ENCODE measurements at regions not wholly inside any gene's neighbourhood (a gene's known extent, or its start where the extent isn't known, plus 50 kb on each side); places are given as distances from the start of the nearest gene placed in this dataset.
A peak's percentile ranks its signal among the peaks of the same experiment; 100 is the strongest.

- no peak for DNase-seq (ENCODE audit: low spot score)
These were observed 147.4 kb upstream of the MAOA start for GRCh38 chrX:43508694-43509093.

- DNase-seq (ENCODE audit: low spot score), result no peak
These were observed 145.9 kb upstream of the MAOA start for GRCh38 chrX:43510209-43510608.

- DNase-seq (ENCODE audit: low spot score), result no peak
These were observed 143.0 kb upstream of the MAOA start for GRCh38 chrX:43513085-43513484.

- DNase-seq (ENCODE audit: low spot score), result no peak
These were observed 141.3 kb upstream of the MAOA start for GRCh38 chrX:43514820-43515219.

GRCh38 chrX:43522582-43522981 lies 133.5 kb upstream of the MAOA start:
- DNase-seq (ENCODE audit: low spot score), result no peak

- no peak for DNase-seq (ENCODE audit: low spot score)
These were observed 130.0 kb upstream of the MAOA start for GRCh38 chrX:43525901-43526610.

- no peak for DNase-seq (ENCODE audit: low spot score)
These were observed 129.2 kb upstream of the MAOA start for GRCh38 chrX:43526878-43527277.

GRCh38 chrX:43527801-43528200 lies 128.3 kb upstream of the MAOA start:
- DNase-seq (ENCODE audit: low spot score), result no peak

GRCh38 chrX:43530837-43531236 lies 125.3 kb upstream of the MAOA start:
- no peak for DNase-seq (ENCODE audit: low spot score)

- no peak for DNase-seq (ENCODE audit: low spot score)
These were observed 115.8 kb upstream of the MAOA start for GRCh38 chrX:43540318-43540717.

- DNase-seq (ENCODE audit: low spot score), result no peak
These were observed 104.5 kb upstream of the MAOA start for GRCh38 chrX:43551590-43551989.

GRCh38 chrX:43552156-43552555 lies 103.9 kb upstream of the MAOA start:
- peak; percentile 17 for DNase-seq (ENCODE audit: low spot score)

- DNase-seq (ENCODE audit: low spot score), result no peak
These were observed 103.4 kb upstream of the MAOA start for GRCh38 chrX:43552703-43553102.

GRCh38 chrX:43553257-43553656 lies 102.8 kb upstream of the MAOA start:
- DNase-seq (ENCODE audit: low spot score), result no peak

- DNase-seq (ENCODE audit: low spot score), result no peak
These were observed 99.9 kb upstream of the MAOA start for GRCh38 chrX:43556207-43556606.

GRCh38 chrX:43557792-43558191 lies 98.3 kb upstream of the MAOA start:
- DNase-seq (ENCODE audit: low spot score), result peak; percentile 56

GRCh38 chrX:43559644-43560043 lies 96.5 kb upstream of the MAOA start:
- DNase-seq (ENCODE audit: low spot score), result peak; percentile 40

GRCh38 chrX:43560247-43560946 lies 95.7 kb upstream of the MAOA start:
- no peak for DNase-seq (ENCODE audit: low spot score)

- no peak for DNase-seq (ENCODE audit: low spot score)
These were observed 93.7 kb upstream of the MAOA start for GRCh38 chrX:43562372-43562771.

GRCh38 chrX:43564953-43565352 lies 91.1 kb upstream of the MAOA start:
- DNase-seq (ENCODE audit: low spot score), result no peak

- no peak for DNase-seq (ENCODE audit: low spot score)
These were observed 89.9 kb upstream of the MAOA start for GRCh38 chrX:43566170-43566569.

GRCh38 chrX:43573441-43574015 lies 82.6 kb upstream of the MAOA start:
- no peak for DNase-seq (ENCODE audit: low spot score)

- no peak for DNase-seq (ENCODE audit: low spot score)
These were observed 75.5 kb upstream of the MAOA start for GRCh38 chrX:43580621-43581020.

- DNase-seq (ENCODE audit: low spot score), result no peak
These were observed 74.9 kb upstream of the MAOA start for GRCh38 chrX:43581167-43581566.

All from SW480 (cell line).